ENCODE measurements at regions not wholly inside any gene's neighbourhood (a gene's known extent, or its start where the extent isn't known, plus 50 kb on each side); places are given as distances from the start of the nearest gene placed in this dataset.

- peak; percentile 36 for DNase-seq (ENCODE audit: low read depth)
- no peak for TF ChIP-seq CTCF (IDR thresholded peaks at IDR 0.05; ENCODE audit: insufficient read depth, low read depth, low read length)
Observed at GRCh38 chr10:113228530-113228929, 278.5 kb downstream of the TCF7L2 start.

GRCh38 chr10:113230011-113230610, 280.1 kb downstream of the TCF7L2 start:
- no peak for TF ChIP-seq CTCF (IDR thresholded peaks at IDR 0.05; ENCODE audit: insufficient read depth, low read depth, low read length)
- no peak for DNase-seq (ENCODE audit: low read depth)
- H3K4me3 ChIP-seq (ENCODE audit: low read depth, low read length), result no peak overlapping the region

More at GRCh38 chr10:113228530-113228929, 278.5 kb downstream of the TCF7L2 start:
- H3K4me3 ChIP-seq (ENCODE audit: low read depth, low read length), result no peak overlapping the region

GRCh38 chr10:113232928-113233511, 283.0 kb downstream of the TCF7L2 start:
- no peak for TF ChIP-seq CTCF (IDR thresholded peaks at IDR 0.05; ENCODE audit: insufficient read depth, low read depth, low read length)
- DNase-seq (ENCODE audit: low read depth), result peak; percentile 34
- no peak overlapping the region for H3K4me3 ChIP-seq (ENCODE audit: low read depth, low read length)

- DNase-seq (ENCODE audit: low read depth), result no peak
- no peak overlapping the region for H3K4me3 ChIP-seq (ENCODE audit: low read depth, low read length)
- TF ChIP-seq CTCF (IDR thresholded peaks at IDR 0.05; ENCODE audit: insufficient read depth, low read depth, low read length), result no peak
Observed at GRCh38 chr10:113234481-113234880, 284.4 kb downstream of the TCF7L2 start.

GRCh38 chr10:113235508-113235907, 285.5 kb downstream of the TCF7L2 start:
- TF ChIP-seq CTCF (IDR thresholded peaks at IDR 0.05; ENCODE audit: insufficient read depth, low read depth, low read length), result no peak
- no peak overlapping the region for H3K4me3 ChIP-seq (ENCODE audit: low read depth, low read length)
- DNase-seq (ENCODE audit: low read depth), result no peak

GRCh38 chr10:113236998-113237397, 287.0 kb downstream of the TCF7L2 start:
- DNase-seq (ENCODE audit: low read depth), result no peak
- TF ChIP-seq CTCF (IDR thresholded peaks at IDR 0.05; ENCODE audit: insufficient read depth, low read depth, low read length), result no peak
- H3K4me3 ChIP-seq (ENCODE audit: low read depth, low read length), result no peak overlapping the region

All from fibroblast of villous mesenchyme (primary cell).